Chondrocyte (in vitro differentiated cells): ENCODE measurements at regions not wholly inside any gene's neighbourhood (a gene's known extent, or its start where the extent isn't known, plus 50 kb on each side); places are given as distances from the start of the nearest gene placed in this dataset.
A peak's percentile ranks its signal among the peaks of the same experiment; 100 is the strongest.

Source experiments
- DNase-seq: peaks from one replicate; pipeline ENCODE4 v3.0.0; 2021; ENCODE audit warnings: mixed read lengths, low spot score
- H3K27ac Mint-ChIP-seq: one replicate; pipeline ENCODE4 v1.8.0; 2021; ENCODE audit warnings: mild to moderate bottlenecking, moderate library complexity, mixed read lengths; ENCODE audit not compliant: unreplicated experiment
- H3K27me3 Mint-ChIP-seq: 2 replicates; pipeline ENCODE4 v1.8.0; 2021; ENCODE audit warnings: low read depth, mixed read lengths
- H3K36me3 Mint-ChIP-seq: 2 replicates; pipeline ENCODE4 v1.8.0; 2021; ENCODE audit warnings: low read depth, mixed read lengths
- H3K4me1 Mint-ChIP-seq: 2 replicates; pipeline ENCODE4 v1.8.0; 2021; ENCODE audit warnings: low read depth, mild to moderate bottlenecking, mixed read lengths
- H3K4me3 Mint-ChIP-seq: one replicate; pipeline ENCODE4 v1.8.0; 2021; ENCODE audit warnings: mild to moderate bottlenecking, moderate library complexity, mixed read lengths; ENCODE audit not compliant: unreplicated experiment
- H3K9me3 Mint-ChIP-seq: 2 replicates; pipeline ENCODE4 v1.8.0; 2021; ENCODE audit warnings: low read depth, mixed read lengths
- CTCF ChIP-seq: fragments of 200-600 bp; sonication (generic); IDR thresholded peaks from 2 replicates; pipeline ENCODE4 v1.5.0; 2021; ENCODE audit warnings: antibody characterized with exemption, mild to moderate bottlenecking, moderate library complexity

GRCh38 chr6:14674458-14674857, 556.9 kb downstream of the CD83 start:
- no peak overlapping the region for H3K27ac Mint-ChIP-seq
- no peaks in the 10 kb centered on the region for H3K27me3 Mint-ChIP-seq
- TF ChIP-seq CTCF: no peak
- H3K4me1 Mint-ChIP-seq: peaks cover 16% of the 10 kb centered on the region
- no peak for DNase-seq
- no peaks in the 10 kb centered on the region for H3K36me3 Mint-ChIP-seq
- no peak overlapping the region for H3K4me3 Mint-ChIP-seq
- no peaks in the 10 kb centered on the region for H3K9me3 Mint-ChIP-seq

- DNase-seq: no peak
- H3K4me1 Mint-ChIP-seq: peaks cover 16% of the 10 kb centered on the region
- no peaks in the 10 kb centered on the region for H3K9me3 Mint-ChIP-seq
- TF ChIP-seq CTCF: no peak
- no peaks in the 10 kb centered on the region for H3K36me3 Mint-ChIP-seq
- H3K4me3 Mint-ChIP-seq: no peak overlapping the region
- no peak overlapping the region for H3K27ac Mint-ChIP-seq
- H3K27me3 Mint-ChIP-seq: no peaks in the 10 kb centered on the region
Observed at GRCh38 chr6:14674867-14675648, 557.5 kb downstream of the CD83 start.

GRCh38 chr6:14676064-14676463, 558.5 kb downstream of the CD83 start:
- Mint-ChIP-seq H3K9me3 (no peaks in the 10 kb centered on the region), H3K36me3 (no peaks in the 10 kb centered on the region), H3K4me1 (peaks cover 15% of the 10 kb centered on the region), H3K4me3 (no peak overlapping the region), H3K27ac (peak overlapping the region; percentile 77), H3K27me3 (no peaks in the 10 kb centered on the region)
- no peak for DNase-seq
- TF ChIP-seq CTCF: no peak

- peaks cover 11% of the 10 kb centered on the region for H3K4me1 Mint-ChIP-seq
- H3K27me3 Mint-ChIP-seq: no peaks in the 10 kb centered on the region
- no peak for TF ChIP-seq CTCF
- H3K4me3 Mint-ChIP-seq: no peak overlapping the region
- peak overlapping the region; percentile 68 for H3K27ac Mint-ChIP-seq
- H3K36me3 Mint-ChIP-seq: no peaks in the 10 kb centered on the region
- peaks cover 3% of the 10 kb centered on the region for H3K9me3 Mint-ChIP-seq
- DNase-seq: no peak
Observed at GRCh38 chr6:14676977-14677781, 559.6 kb downstream of the CD83 start.

GRCh38 chr6:14681699-14682487, 564.0 kb upstream of the JARID2 start:
- Mint-ChIP-seq H3K4me3 (no peak overlapping the region), H3K4me1 (peaks cover 3% of the 10 kb centered on the region), H3K36me3 (no peaks in the 10 kb centered on the region), H3K9me3 (peaks cover 6% of the 10 kb centered on the region), H3K27me3 (no peaks in the 10 kb centered on the region), H3K27ac (no peak overlapping the region)
- no peak for TF ChIP-seq CTCF
- DNase-seq: no peak
